CD14-positive monocyte (primary cell): ENCODE measurements at regions not wholly inside any gene's neighbourhood (a gene's known extent, or its start where the extent isn't known, plus 50 kb on each side); places are given as distances from the start of the nearest gene placed in this dataset.

ENCODE experiments used
- DNase-seq, 3 donors: peaks; one replicate each; pipeline ENCODE4 v3.0.0-alpha.2; 2011 to 2022
- H2AFZ ChIP-seq: 2 replicates; pipeline ENCODE4 v1.6.0; 2012; ENCODE audit warnings: mild to moderate bottlenecking, low read depth, low read length, inconsistent platforms; ENCODE audit not compliant: insufficient read depth, poor library complexity, severe bottlenecking
- H3K27ac ChIP-seq, 2 donors: 1 replicate in 1 of 2; 2 replicates in 1 of 2; pipeline ENCODE4 v1.5.1; 2012 to 2013; ENCODE audit warnings: low read length in 2 of 2, control low read depth in 1 of 2, inconsistent platforms in 1 of 2, low read depth in 1 of 2, mild to moderate bottlenecking in 1 of 2
- H3K27me3 ChIP-seq, 2 donors: one replicate each; pipeline versions ENCODE4 v1.6.0 to v1.6.1; 2011 to 2013; ENCODE audit warnings: low read length in 2 of 2; ENCODE audit not compliant: control insufficient read depth in 2 of 2, insufficient read depth in 2 of 2
- H3K36me3 ChIP-seq, 2 donors: replicated peaks in 1 of 2; 1 replicate in 1 of 2; 2 replicates in 1 of 2; pipeline versions ENCODE4 v1.5.1 to v1.6.1; 2012 to 2013; ENCODE audit warnings: low read length in 2 of 2, control low read depth in 1 of 2, inconsistent platforms in 1 of 2, mild to moderate bottlenecking in 1 of 2; ENCODE audit not compliant: insufficient read depth in 2 of 2, control insufficient read depth in 1 of 2
- H3K4me1 ChIP-seq, 2 donors: 1 replicate in 1 of 2; 2 replicates in 1 of 2; pipeline versions ENCODE4 v1.5.1 to v1.6.1; 2012 to 2013; ENCODE audit warnings: low read length in 2 of 2, control low read depth in 1 of 2, inconsistent platforms in 1 of 2, mild to moderate bottlenecking in 1 of 2, moderate library complexity in 1 of 2; ENCODE audit not compliant: insufficient read depth in 2 of 2, control insufficient read depth in 1 of 2
- H3K4me2 ChIP-seq: replicated peaks from 2 replicates; pipeline ENCODE3; 2012; ENCODE audit warnings: low read length, moderate library complexity, mild to moderate bottlenecking; ENCODE audit not compliant: poor library complexity, severe bottlenecking; ENCODE audit errors: extremely low read depth
- H3K4me3 ChIP-seq, 3 experiments: fragments of 200-600 bp in 1 of 3; sonication (generic) in 1 of 3; replicated peaks in 1 of 3; 1 replicate in 2 of 3; 2 replicates in 1 of 3; pipeline ENCODE4 v1.5.1; 2011 to 2013; ENCODE audit warnings: low read length in 3 of 3, mild to moderate bottlenecking in 3 of 3, control low read depth in 2 of 3, low read depth in 2 of 3, inconsistent platforms in 1 of 3, moderate library complexity in 1 of 3
- H3K79me2 ChIP-seq: 2 replicates; pipeline ENCODE4 v1.6.0; 2012; ENCODE audit warnings: mild to moderate bottlenecking, control low read depth, inconsistent platforms, low read length, moderate library complexity; ENCODE audit not compliant: insufficient read depth
- H3K9ac ChIP-seq: 2 replicates; pipeline ENCODE4 v1.6.0; 2017; ENCODE audit warnings: low read length, mild to moderate bottlenecking; ENCODE audit not compliant: insufficient read depth, poor library complexity, severe bottlenecking
- H3K9me3 ChIP-seq, 2 donors: replicated peaks in 1 of 2; 1 replicate in 1 of 2; 2 replicates in 1 of 2; pipeline versions ENCODE4 v1.5.1 to v1.6.1; 2012 to 2013; ENCODE audit warnings: low read length in 2 of 2, control low read depth in 1 of 2; ENCODE audit not compliant: control insufficient read depth in 1 of 2, insufficient read depth in 1 of 2
- H4K20me1 ChIP-seq: 2 replicates; pipeline ENCODE4 v1.6.0; 2012; ENCODE audit warnings: mild to moderate bottlenecking, low read length, control low read depth, moderate library complexity; ENCODE audit not compliant: insufficient read depth
- H3K27ac Mint-ChIP-seq, 7 donors: one replicate each; pipeline ENCODE4 v1.8.0; 2020; ENCODE audit warnings: mild to moderate bottlenecking in 7 of 7, mixed read lengths in 7 of 7, moderate library complexity in 6 of 7, inconsistent platforms in 2 of 7
- H3K27me3 Mint-ChIP-seq, 3 donors: one replicate each; pipeline ENCODE4 v1.8.0; 2021 to 2022; ENCODE audit warnings: low read depth in 3 of 3, mild to moderate bottlenecking in 3 of 3, mixed read lengths in 3 of 3, moderate library complexity in 3 of 3, inconsistent platforms in 1 of 3
- H3K36me3 Mint-ChIP-seq, 2 donors: one replicate each; pipeline ENCODE4 v1.8.0; 2020; ENCODE audit warnings: mixed read lengths in 2 of 2, inconsistent platforms in 1 of 2, mild to moderate bottlenecking in 1 of 2
- H3K4me1 Mint-ChIP-seq: one replicate; pipeline ENCODE4 v1.8.0; 2020; ENCODE audit warnings: mild to moderate bottlenecking, mixed read lengths
- H3K4me3 Mint-ChIP-seq, 2 donors: one replicate each; pipeline ENCODE4 v1.8.0; 2020; ENCODE audit warnings: mild to moderate bottlenecking in 2 of 2, mixed read lengths in 2 of 2, moderate library complexity in 1 of 2
- H3K9me3 Mint-ChIP-seq, 7 donors: one replicate each; pipeline ENCODE4 v1.8.0; 2020 to 2022; ENCODE audit warnings: mixed read lengths in 7 of 7, mild to moderate bottlenecking in 6 of 7, moderate library complexity in 6 of 7, inconsistent platforms in 2 of 7
- WGBS: methylation state at CpG from one replicate; pipeline ENCODE4 v1.1.5; 2013; ENCODE audit warnings: missing lambda C conversion rate; ENCODE audit not compliant: insufficient coverage; 5-methylcytosine and 5-hydroxymethylcytosine counted together
- intact Hi-C, 2 donors: fragments of 100-400 bp; cut with micrococcal nuclease; formaldehyde crosslinking; loops; one replicate each; pipeline versions ENCODE4 v1.15.0 to v1.15.1; 2023
- TF ChIP-seq, protein P1 (sequence below): fragments of 200-600 bp; IDR thresholded peaks from one replicate; pipeline ENCODE4 v1.8.0; 2022; ENCODE audit warnings: antibody characterized with exemption, mild to moderate bottlenecking

DNA sequence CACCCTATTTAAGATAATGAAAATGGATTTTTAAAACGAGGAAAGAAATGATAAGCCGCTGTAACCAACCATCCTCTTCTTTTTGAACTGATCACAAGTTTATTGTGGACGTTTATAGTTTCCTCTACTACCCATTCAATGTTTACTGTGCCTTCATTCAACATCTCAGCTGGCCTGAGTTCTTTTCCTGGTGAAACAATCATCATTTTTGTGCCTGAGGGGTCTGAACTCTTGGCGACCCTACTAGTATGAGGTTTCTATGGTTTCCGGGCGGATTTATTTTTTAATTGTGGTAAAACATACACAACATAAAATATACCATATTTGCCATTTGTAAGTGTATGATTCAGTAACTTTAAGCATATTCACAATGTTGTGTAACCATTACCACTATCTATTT is 100.7 kb downstream of the SPRY1 start:
- TF ChIP-seq, protein P1, sequence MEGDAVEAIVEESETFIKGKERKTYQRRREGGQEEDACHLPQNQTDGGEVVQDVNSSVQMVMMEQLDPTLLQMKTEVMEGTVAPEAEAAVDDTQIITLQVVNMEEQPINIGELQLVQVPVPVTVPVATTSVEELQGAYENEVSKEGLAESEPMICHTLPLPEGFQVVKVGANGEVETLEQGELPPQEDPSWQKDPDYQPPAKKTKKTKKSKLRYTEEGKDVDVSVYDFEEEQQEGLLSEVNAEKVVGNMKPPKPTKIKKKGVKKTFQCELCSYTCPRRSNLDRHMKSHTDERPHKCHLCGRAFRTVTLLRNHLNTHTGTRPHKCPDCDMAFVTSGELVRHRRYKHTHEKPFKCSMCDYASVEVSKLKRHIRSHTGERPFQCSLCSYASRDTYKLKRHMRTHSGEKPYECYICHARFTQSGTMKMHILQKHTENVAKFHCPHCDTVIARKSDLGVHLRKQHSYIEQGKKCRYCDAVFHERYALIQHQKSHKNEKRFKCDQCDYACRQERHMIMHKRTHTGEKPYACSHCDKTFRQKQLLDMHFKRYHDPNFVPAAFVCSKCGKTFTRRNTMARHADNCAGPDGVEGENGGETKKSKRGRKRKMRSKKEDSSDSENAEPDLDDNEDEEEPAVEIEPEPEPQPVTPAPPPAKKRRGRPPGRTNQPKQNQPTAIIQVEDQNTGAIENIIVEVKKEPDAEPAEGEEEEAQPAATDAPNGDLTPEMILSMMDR: no peak
- H3K27ac Mint-ChIP-seq: peak overlapping the region in 1 of 7 donors; percentile 28
- H3K36me3 ChIP-seq: no peaks in the 10 kb centered on the region
- H3K9ac ChIP-seq: no peak overlapping the region
- peaks cover 11 to 30% of the 10 kb centered on the region in 2 donors for H3K4me1 ChIP-seq
- no peaks in the 10 kb centered on the region for H3K27me3 ChIP-seq
- no peak overlapping the region for H3K4me2 ChIP-seq
- H3K9me3 Mint-ChIP-seq: peaks cover 0 to 12% (median 2%) of the 10 kb centered on the region in 7 donors
- no peak overlapping the region for H3K4me3 Mint-ChIP-seq
- peaks cover 0 to 5% (median 2%) of the 10 kb centered on the region in 3 donors for H3K27me3 Mint-ChIP-seq
- H3K9me3 ChIP-seq: no peaks in the 10 kb centered on the region
- no peak overlapping the region for H3K27ac ChIP-seq
- peaks cover 0 to 4% of the 10 kb centered on the region in 2 donors for H3K36me3 Mint-ChIP-seq
- WGBS: no CpG with 5 or more reads among the region's 6 CpGs
- no peak overlapping the region for H2AFZ ChIP-seq
- H3K4me3 ChIP-seq: no peak overlapping the region
- peaks cover 40% of the 10 kb centered on the region for H3K4me1 Mint-ChIP-seq
- no peaks in the 10 kb centered on the region for H3K79me2 ChIP-seq
- no peaks in the 10 kb centered on the region for H4K20me1 ChIP-seq
- intact Hi-C loops: no loop called here
- no peak for DNase-seq

DNA sequence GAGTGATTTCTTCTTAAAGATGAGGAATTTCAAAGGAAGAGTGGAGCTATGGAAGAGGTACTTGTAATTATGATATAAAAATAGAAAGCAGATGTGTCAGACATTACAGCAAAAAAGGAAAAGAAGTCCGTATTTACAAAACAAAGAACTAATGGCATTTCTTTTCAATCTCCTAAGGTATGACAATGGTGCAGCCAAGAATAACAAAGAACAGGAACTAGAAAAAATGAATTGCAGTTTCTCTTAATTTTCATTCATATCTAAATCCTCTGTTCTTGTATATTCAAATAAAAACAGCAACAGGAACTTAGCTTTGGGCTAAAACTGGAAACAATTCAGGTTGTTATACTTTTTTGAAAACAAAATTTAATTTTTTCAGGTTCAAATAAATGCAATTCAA is 105.1 kb downstream of the SPRY1 start:
- H3K27ac ChIP-seq: no peak overlapping the region
- Mint-ChIP-seq H3K27me3 (peaks cover 14 to 19% (median 18%) of the 10 kb centered on the region in 3 donors), H3K9me3 (peaks cover 0 to 8% (median 2%) of the 10 kb centered on the region in 7 donors), H3K4me1 (peaks cover 27% of the 10 kb centered on the region), H3K36me3 (peaks cover 0 to 2% of the 10 kb centered on the region in 2 donors), H3K27ac (peak overlapping the region in 1 of 7 donors; percentile 17), H3K4me3 (no peak overlapping the region)
- no peaks in the 10 kb centered on the region for H3K36me3 ChIP-seq
- peaks cover 14 to 24% of the 10 kb centered on the region in 2 donors for H3K4me1 ChIP-seq
- WGBS: no CpG with 5 or more reads among the region's 1 CpG
- TF ChIP-seq, protein P1: no peak
- H3K79me2 ChIP-seq: no peaks in the 10 kb centered on the region
- peaks cover 3 to 17% of the 10 kb centered on the region in 2 donors for H3K27me3 ChIP-seq
- no peak overlapping the region for H3K4me3 ChIP-seq
- intact Hi-C loops: loop anchor here in 1 of 2 donors (10.0 kb wide), 2 partner anchors 53 to 107 kb away; partner anchors contain the start of gene SPRY1
- no peak for DNase-seq
- no peak overlapping the region for H3K4me2 ChIP-seq
- no peaks in the 10 kb centered on the region for H3K9me3 ChIP-seq
- no peaks in the 10 kb centered on the region for H4K20me1 ChIP-seq
- H2AFZ ChIP-seq: no peak overlapping the region
- H3K9ac ChIP-seq: no peak overlapping the region
